ENCODE measurements at regions not wholly inside any gene's neighbourhood (a gene's known extent, or its start where the extent isn't known, plus 50 kb on each side); places are given as distances from the start of the nearest gene placed in this dataset.

DNA sequence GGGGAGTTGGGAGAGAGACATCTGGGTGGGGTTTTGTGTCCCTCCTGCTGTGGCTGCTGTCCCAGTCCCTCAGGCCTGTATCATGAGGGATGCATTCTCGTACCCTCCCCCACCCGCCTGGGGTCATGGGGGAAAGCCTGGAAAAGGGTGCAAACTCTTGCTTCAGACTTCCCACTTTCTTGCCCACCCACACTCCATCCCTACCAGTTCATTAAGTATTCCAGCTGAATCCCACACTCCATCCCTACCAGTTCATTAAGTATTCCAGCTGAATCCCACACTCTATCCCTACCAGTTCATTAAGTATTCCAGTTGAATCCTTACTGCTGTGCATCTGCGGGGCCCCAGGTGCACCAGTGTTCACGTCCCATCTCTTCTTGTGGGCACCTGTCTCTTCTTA, 116.3 kb downstream of the ACAA2 start:
- TF ChIP-seq POLR2A (IDR thresholded peaks at IDR 0.05), result no peak
- no peak for TF ChIP-seq POLR2AphosphoS5 (IDR thresholded peaks at IDR 0.05)
- TF ChIP-seq, protein P1, sequence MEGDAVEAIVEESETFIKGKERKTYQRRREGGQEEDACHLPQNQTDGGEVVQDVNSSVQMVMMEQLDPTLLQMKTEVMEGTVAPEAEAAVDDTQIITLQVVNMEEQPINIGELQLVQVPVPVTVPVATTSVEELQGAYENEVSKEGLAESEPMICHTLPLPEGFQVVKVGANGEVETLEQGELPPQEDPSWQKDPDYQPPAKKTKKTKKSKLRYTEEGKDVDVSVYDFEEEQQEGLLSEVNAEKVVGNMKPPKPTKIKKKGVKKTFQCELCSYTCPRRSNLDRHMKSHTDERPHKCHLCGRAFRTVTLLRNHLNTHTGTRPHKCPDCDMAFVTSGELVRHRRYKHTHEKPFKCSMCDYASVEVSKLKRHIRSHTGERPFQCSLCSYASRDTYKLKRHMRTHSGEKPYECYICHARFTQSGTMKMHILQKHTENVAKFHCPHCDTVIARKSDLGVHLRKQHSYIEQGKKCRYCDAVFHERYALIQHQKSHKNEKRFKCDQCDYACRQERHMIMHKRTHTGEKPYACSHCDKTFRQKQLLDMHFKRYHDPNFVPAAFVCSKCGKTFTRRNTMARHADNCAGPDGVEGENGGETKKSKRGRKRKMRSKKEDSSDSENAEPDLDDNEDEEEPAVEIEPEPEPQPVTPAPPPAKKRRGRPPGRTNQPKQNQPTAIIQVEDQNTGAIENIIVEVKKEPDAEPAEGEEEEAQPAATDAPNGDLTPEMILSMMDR (IDR thresholded peaks at IDR 0.05), result no peak
- no peaks in the 10 kb centered on the region for H3K27me3 ChIP-seq
- H3K4me3 ChIP-seq, result no peak overlapping the region
- H3K9me3 ChIP-seq, result peaks cover 0 to 5% of the 10 kb centered on the region in 2 donors
- no peak for DNase-seq (ENCODE audit: low spot score in 2 of 2)
- intact Hi-C loops (cut with DNase I; ENCODE audit: low total_unique reads), result no loop called here
- H3K36me3 ChIP-seq, result no peaks in the 10 kb centered on the region
- no peak overlapping the region for H3K27ac ChIP-seq
- H3K4me1 ChIP-seq, result no peaks in the 10 kb centered on the region

DNA sequence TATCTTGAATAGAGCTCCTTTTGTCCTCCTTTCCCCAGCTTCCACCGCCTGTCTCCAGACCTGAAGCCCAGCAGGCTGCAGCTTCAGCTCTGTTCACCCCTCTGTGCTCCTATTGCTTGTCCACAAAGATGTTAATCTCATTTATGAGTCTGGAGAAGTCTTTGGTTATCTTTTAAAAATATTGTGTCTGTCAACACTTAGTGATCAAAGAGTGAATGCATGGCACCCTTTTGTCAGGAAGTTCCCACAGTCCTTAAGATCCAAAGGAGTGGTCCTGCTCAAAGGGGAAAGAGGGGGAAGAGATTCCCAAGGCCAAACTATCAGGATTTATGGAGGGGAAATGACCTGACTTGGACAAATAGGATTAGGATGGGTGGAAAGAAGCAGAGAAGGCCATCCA, 118.9 kb downstream of the ACAA2 start:
- Histone ChIP-seq H3K27ac (no peak overlapping the region), H3K4me1 (no peaks in the 10 kb centered on the region), H3K9me3 (peaks cover 0 to 5% of the 10 kb centered on the region in 2 donors), H3K4me3 (no peak overlapping the region), H3K36me3 (no peaks in the 10 kb centered on the region), H3K27me3 (no peaks in the 10 kb centered on the region)
- DNase-seq (ENCODE audit: low spot score in 2 of 2), result no peak
- TF ChIP-seq POLR2A (IDR thresholded peaks at IDR 0.05), result no peak
- intact Hi-C loops (cut with DNase I; ENCODE audit: low total_unique reads), result loop anchor here (5.0 kb wide), 1 partner anchor 1552 kb away; no protein-coding TSS in a partner anchor

DNA sequence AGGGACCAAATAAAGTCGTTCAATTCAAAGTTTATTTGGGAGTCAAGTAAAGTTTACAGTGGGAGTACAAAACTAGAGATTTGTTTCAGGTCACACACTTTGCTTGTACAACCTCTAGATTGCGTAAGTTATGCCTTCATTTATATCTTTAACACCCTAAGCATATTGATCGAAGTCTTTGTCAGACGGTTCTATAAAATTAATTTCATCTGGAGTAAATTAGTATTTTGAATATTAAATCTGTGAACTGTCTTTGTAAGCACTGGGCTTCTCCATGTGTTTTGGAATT, 119.7 kb downstream of the ACAA2 start:
- TF ChIP-seq POLR2A (IDR thresholded peaks at IDR 0.05), result no peak
- TF ChIP-seq, protein P1 (IDR thresholded peaks at IDR 0.05), result no peak
- TF ChIP-seq POLR2AphosphoS5 (IDR thresholded peaks at IDR 0.05), result no peak
- intact Hi-C loops (cut with DNase I; ENCODE audit: low total_unique reads), result loop anchor here (5.0 kb wide), 1 partner anchor 1551 kb away; no protein-coding TSS in a partner anchor
- no peak for DNase-seq (ENCODE audit: low spot score in 2 of 2)

DNA sequence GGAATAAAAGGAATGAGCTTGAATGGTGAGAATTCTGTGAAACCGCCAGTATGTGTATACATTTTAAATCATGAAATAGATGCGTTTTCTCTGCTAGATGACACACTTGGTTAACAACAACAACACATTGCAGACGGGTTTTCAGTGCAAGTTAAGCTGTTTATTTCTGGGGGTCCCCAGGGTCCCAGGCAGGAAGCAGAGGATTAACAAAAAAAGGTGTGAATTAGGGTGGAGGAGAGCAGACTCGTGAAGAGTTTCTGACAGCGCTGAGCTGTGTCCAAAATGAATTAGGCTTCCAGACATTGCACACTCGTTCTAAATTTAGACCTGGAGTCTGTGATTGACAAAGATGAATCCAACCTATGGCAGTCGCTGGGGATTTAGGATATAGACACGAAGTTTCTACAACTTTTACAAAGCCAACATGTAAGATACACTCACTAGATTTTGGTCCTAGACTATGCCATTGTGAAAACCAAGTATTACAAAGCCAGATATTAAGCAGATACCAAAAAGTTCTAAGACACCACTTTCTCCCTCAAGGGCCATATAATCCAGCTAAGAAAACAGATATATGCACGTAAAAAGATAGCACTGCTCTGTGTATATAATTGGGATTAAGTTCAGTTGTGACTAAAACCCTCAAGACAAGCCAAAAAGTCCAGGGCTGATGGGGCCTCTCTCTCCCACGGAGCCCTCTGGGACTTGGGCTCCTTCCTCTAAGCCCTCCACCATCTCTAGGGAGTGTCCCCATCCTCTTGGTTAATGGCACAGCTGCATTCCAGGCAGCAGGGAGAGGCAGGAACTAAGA, 120.2 kb downstream of the ACAA2 start:
- intact Hi-C loops (cut with DNase I; ENCODE audit: low total_unique reads), result loop anchor here (5.0 kb wide), 1 partner anchor 1551 kb away; no protein-coding TSS in a partner anchor
- no peaks in the 10 kb centered on the region for H3K36me3 ChIP-seq
- no peaks in the 10 kb centered on the region for H3K4me1 ChIP-seq
- H3K9me3 ChIP-seq, result peaks cover 0 to 5% of the 10 kb centered on the region in 2 donors
- TF ChIP-seq POLR2AphosphoS5 (IDR thresholded peaks at IDR 0.05), result no peak
- TF ChIP-seq, protein P1 (IDR thresholded peaks at IDR 0.05), result no peak
- no peak for TF ChIP-seq POLR2A (IDR thresholded peaks at IDR 0.05)
- DNase-seq (ENCODE audit: low spot score in 2 of 2), result no peak
- no peak overlapping the region for H3K4me3 ChIP-seq
- H3K27ac ChIP-seq, result no peak overlapping the region
- no peaks in the 10 kb centered on the region for H3K27me3 ChIP-seq

More for the DNA sequence above, 119.7 kb downstream of the ACAA2 start:
- Histone ChIP-seq H3K4me1 (no peaks in the 10 kb centered on the region), H3K36me3 (no peaks in the 10 kb centered on the region), H3K9me3 (peaks cover 0 to 5% of the 10 kb centered on the region in 2 donors), H3K27me3 (no peaks in the 10 kb centered on the region), H3K4me3 (no peak overlapping the region), H3K27ac (no peak overlapping the region)

DNA sequence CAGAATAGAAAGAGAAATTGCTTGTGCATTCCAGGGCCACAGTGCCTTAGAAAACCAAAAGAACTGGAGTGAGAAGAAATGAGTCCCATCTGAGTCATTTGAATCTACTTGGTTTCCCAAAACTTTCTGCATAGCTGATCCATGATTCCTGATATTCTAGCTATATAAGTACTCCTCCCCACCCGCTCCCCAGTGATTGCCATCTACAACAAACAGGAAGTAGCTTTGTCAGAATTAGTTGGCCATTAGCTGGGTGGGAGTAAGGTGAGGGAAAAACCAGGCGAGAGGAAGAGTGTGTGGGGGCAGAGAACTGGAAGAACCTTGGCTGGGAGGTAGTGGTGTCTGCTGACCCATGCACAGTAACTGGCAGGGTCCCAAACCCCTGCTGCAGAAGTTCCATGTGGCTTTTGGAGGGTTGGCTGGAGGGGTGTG, 122.1 kb downstream of the ACAA2 start:
- intact Hi-C loops (cut with DNase I; ENCODE audit: low total_unique reads), result loop anchor here (5.0 kb wide), 1 partner anchor 1549 kb away; no protein-coding TSS in a partner anchor
- H3K27ac ChIP-seq, result no peak overlapping the region
- H3K4me1 ChIP-seq, result no peaks in the 10 kb centered on the region
- peaks cover 0 to 5% of the 10 kb centered on the region in 2 donors for H3K9me3 ChIP-seq
- H3K27me3 ChIP-seq, result no peaks in the 10 kb centered on the region
- TF ChIP-seq POLR2AphosphoS5 (IDR thresholded peaks at IDR 0.05) (no peak), POLR2A (IDR thresholded peaks at IDR 0.05) (no peak)
- TF ChIP-seq, protein P1 (IDR thresholded peaks at IDR 0.05), result no peak
- no peak overlapping the region for H3K4me3 ChIP-seq
- no peaks in the 10 kb centered on the region for H3K36me3 ChIP-seq
- no peak for DNase-seq (ENCODE audit: low spot score in 2 of 2)

Measured in breast epithelium (tissue), 4 donors.